Ureter (tissue), 1 donor: ENCODE measurements at regions not wholly inside any gene's neighbourhood (a gene's known extent, or its start where the extent isn't known, plus 50 kb on each side); places are given as distances from the start of the nearest gene placed in this dataset.
"Not testable (repeated sequence)": the region's sequence is repeated elsewhere in the genome, so short reads cannot be mapped to it uniquely, and the experiment has no call there.

Source experiments
- DNase-seq: peaks from one replicate; pipeline ENCODE4 v3.0.0-alpha.2; 2020; ENCODE audit warnings: low spot score
- donor health status: DM: yes; HTN: yes; CAD: no.

- DNase-seq: no peak
Measured at GRCh38 chr2:221762496-221762895, 190.4 kb upstream of the EPHA4 start.

GRCh38 chr2:221761260-221761659 is 189.2 kb upstream of the EPHA4 start:
- DNase-seq: no peak

GRCh38 chr2:221758076-221758475 is 186.0 kb upstream of the EPHA4 start:
- no peak for DNase-seq

- no peak for DNase-seq
Measured at GRCh38 chr2:221753401-221753800, 181.3 kb upstream of the EPHA4 start.

- DNase-seq: no peak
Measured at GRCh38 chr2:221752781-221753180, 180.7 kb upstream of the EPHA4 start.

GRCh38 chr2:221750316-221750715 is 178.2 kb upstream of the EPHA4 start:
- no peak for DNase-seq

GRCh38 chr2:221747289-221747972 is 175.3 kb upstream of the EPHA4 start:
- DNase-seq: no peak

- no peak for DNase-seq
Measured at GRCh38 chr2:221741496-221742211, 169.6 kb upstream of the EPHA4 start.

GRCh38 chr2:221731432-221732145 is 159.5 kb upstream of the EPHA4 start:
- no peak for DNase-seq

GRCh38 chr2:221726894-221727513 is 154.9 kb upstream of the EPHA4 start:
- DNase-seq: no peak

- DNase-seq: no peak
Measured at GRCh38 chr2:221724631-221725203, 152.6 kb upstream of the EPHA4 start.

GRCh38 chr2:221724117-221724516 is 152.0 kb upstream of the EPHA4 start:
- DNase-seq: not testable (repeated sequence)

GRCh38 chr2:221716426-221717303 is 144.6 kb upstream of the EPHA4 start:
- no peak for DNase-seq

GRCh38 chr2:221715523-221716247 is 143.6 kb upstream of the EPHA4 start:
- DNase-seq: no peak

- no peak for DNase-seq
Measured at GRCh38 chr2:221710744-221711143, 138.6 kb upstream of the EPHA4 start.

- DNase-seq: no peak
Measured at GRCh38 chr2:221708902-221709301, 136.8 kb upstream of the EPHA4 start.

GRCh38 chr2:221705185-221705877 is 133.2 kb upstream of the EPHA4 start:
- DNase-seq: no peak

GRCh38 chr2:221704442-221704841 is 132.3 kb upstream of the EPHA4 start:
- DNase-seq: no peak

- no peak for DNase-seq
Measured at GRCh38 chr2:221693365-221693764, 121.3 kb upstream of the EPHA4 start.

GRCh38 chr2:221691571-221691970 is 119.5 kb upstream of the EPHA4 start:
- DNase-seq: no peak
